H1 (cell line): ENCODE measurements at regions not wholly inside any gene's neighbourhood (a gene's known extent, or its start where the extent isn't known, plus 50 kb on each side); places are given as distances from the start of the nearest gene placed in this dataset.

Source experiments
- CTCF ChIA-PET: fragments of 300-600 bp; sonication (Branson Sonifier 250); formaldehyde crosslinking; loops from one replicate; lab custom pipeline; 2021; ENCODE audit not compliant: partially characterized antibody; lab: Charles Lee
- POLR2A ChIA-PET: fragments of 300-600 bp; sonication (Branson Sonifier 250); formaldehyde crosslinking; loops from one replicate; lab custom pipeline; 2021; ENCODE audit warnings: inconsistent platforms; ENCODE audit not compliant: partially characterized antibody; lab: Charles Lee
- DNase-seq, 2 experiments: peaks; one replicate each; pipeline versions ENCODE4 v3.0.0 to v3.0.0-alpha.2; 2010 to 2022; ENCODE audit warnings: low spot score in 2 of 2, low read depth in 1 of 2, mixed read lengths in 1 of 2
- FAIRE-seq: peaks from 2 replicates; lab custom pipeline; 2011; peaks lifted over from hg19 to GRCh38; lab: Jason Lieb, UNC
- H2AFZ ChIP-seq: 2 replicates; pipeline ENCODE4 v1.8.1; 2012; ENCODE audit warnings: low read length, inconsistent platforms
- H2AK5ac ChIP-seq: 2 replicates; pipeline ENCODE4 v1.6.1; 2013; ENCODE audit warnings: low read depth, low read length
- H2BK120ac ChIP-seq: replicated peaks from 2 replicates; pipeline ENCODE3; 2013; ENCODE audit warnings: low read depth, low read length, inconsistent platforms
- H2BK12ac ChIP-seq: 2 replicates; pipeline ENCODE4 v1.6.1; 2013; ENCODE audit warnings: low read depth, low read length
- H2BK15ac ChIP-seq: 2 replicates; pipeline ENCODE4 v1.6.1; 2013; ENCODE audit warnings: low read length
- H2BK20ac ChIP-seq: 2 replicates; pipeline ENCODE4 v1.6.1; 2013; ENCODE audit warnings: low read length
- H2BK5ac ChIP-seq: 2 replicates; pipeline ENCODE4 v1.6.1; 2013; ENCODE audit warnings: low read depth, low read length
- H3K14ac ChIP-seq: 2 replicates; pipeline ENCODE4 v1.6.1; 2013; ENCODE audit warnings: inconsistent platforms; ENCODE audit not compliant: insufficient read length
- H3K18ac ChIP-seq: 2 replicates; pipeline ENCODE4 v1.6.1; 2013; ENCODE audit warnings: low read length; ENCODE audit errors: extremely low read depth
- H3K23ac ChIP-seq: 2 replicates; pipeline ENCODE4 v1.6.1; 2013; ENCODE audit warnings: inconsistent platforms; ENCODE audit not compliant: insufficient read length
- H3K23me2 ChIP-seq: 2 replicates; pipeline ENCODE4 v1.6.1; 2013; ENCODE audit warnings: low read depth, low read length
- H3K27ac ChIP-seq: 2 replicates; pipeline ENCODE4 v1.6.1; 2011; ENCODE audit warnings: low read depth, low read length, inconsistent platforms
- H3K27me3 ChIP-seq, 4 experiments: replicated peaks in 1 of 4; 1 replicate in 1 of 4; 2 replicates in 3 of 4; pipeline versions ENCODE4 v1.6.1 to v1.8.1; 2011 to 2013; ENCODE audit warnings: low read length in 3 of 4, mild to moderate bottlenecking in 3 of 4, inconsistent platforms in 2 of 4, mixed read lengths in 2 of 4, moderate library complexity in 1 of 4; ENCODE audit not compliant: control insufficient read depth in 3 of 4, insufficient read depth in 3 of 4; ENCODE audit errors: extremely low read depth in 1 of 4
- H3K36me3 ChIP-seq, 4 experiments: 2 replicates each; pipeline versions ENCODE4 v1.6.1 to v1.8.1; 2011 to 2013; ENCODE audit warnings: mild to moderate bottlenecking in 4 of 4, low read length in 3 of 4, moderate library complexity in 2 of 4, control low read depth in 1 of 4, inconsistent platforms in 1 of 4; ENCODE audit not compliant: insufficient read depth in 4 of 4, control insufficient read depth in 2 of 4
- H3K4ac ChIP-seq: replicated peaks from 2 replicates; pipeline ENCODE3; 2013; ENCODE audit warnings: low read length, low read depth, mixed read lengths, inconsistent platforms; ENCODE audit not compliant: insufficient read length
- H3K4me1 ChIP-seq, 4 experiments: replicated peaks in 1 of 4; 1 replicate in 1 of 4; 2 replicates in 3 of 4; pipeline versions ENCODE4 v1.6.1 to v1.8.1; 2011 to 2013; ENCODE audit warnings: low read length in 3 of 4, inconsistent platforms in 2 of 4, mixed read lengths in 1 of 4; ENCODE audit not compliant: insufficient read depth in 4 of 4, control insufficient read depth in 3 of 4
- H3K4me2 ChIP-seq, 2 experiments: 2 replicates each; pipeline versions ENCODE4 v1.6.1 to v1.8.1; 2011 to 2013; ENCODE audit warnings: low read depth in 2 of 2, low read length in 2 of 2, control low read depth in 1 of 2, inconsistent platforms in 1 of 2, mild to moderate bottlenecking in 1 of 2; ENCODE audit not compliant: insufficient read depth in 1 of 2
- H3K4me3 ChIP-seq, 4 experiments: fragments of 200-600, 300-600 bp in 1 of 4; sonication (generic), shearing (Covaris generic), sonication (Bioruptor Twin) in 1 of 4; 2 replicates each; pipeline versions ENCODE4 v1.5.1 to v1.8.1; 2011 to 2016; ENCODE audit warnings: low read length in 4 of 4, low read depth in 3 of 4, control low read depth in 2 of 4, inconsistent platforms in 2 of 4, mild to moderate bottlenecking in 2 of 4, mixed read lengths in 1 of 4, moderate library complexity in 1 of 4; ENCODE audit not compliant: insufficient read depth in 2 of 4; ENCODE audit errors: extremely low read depth in 1 of 4
- H3K56ac ChIP-seq: replicated peaks from 2 replicates; pipeline ENCODE3; 2013; ENCODE audit warnings: low read depth, mild to moderate bottlenecking, mixed read lengths, low read length, inconsistent platforms; ENCODE audit not compliant: insufficient read length
- H3K79me1 ChIP-seq: 2 replicates; pipeline ENCODE4 v1.6.1; 2013; ENCODE audit warnings: low read depth, low read length, control low read depth
- H3K79me2 ChIP-seq, 2 experiments: 2 replicates each; pipeline versions ENCODE4 v1.6.1 to v1.8.1; 2012 to 2013; ENCODE audit warnings: low read length in 2 of 2, mild to moderate bottlenecking in 2 of 2, inconsistent platforms in 1 of 2; ENCODE audit not compliant: insufficient read depth in 2 of 2, control insufficient read depth in 1 of 2
- H3K9ac ChIP-seq, 4 experiments: replicated peaks in 1 of 4; 1 replicate in 1 of 4; 2 replicates in 3 of 4; pipeline versions ENCODE4 v1.6.1 to v1.8.1; 2011 to 2013; ENCODE audit warnings: low read depth in 3 of 4, low read length in 3 of 4, control low read depth in 2 of 4, mild to moderate bottlenecking in 2 of 4, moderate library complexity in 2 of 4, inconsistent platforms in 1 of 4; ENCODE audit errors: extremely low read depth in 1 of 4
- H3K9me3 ChIP-seq, 2 experiments: 2 replicates each; pipeline versions ENCODE4 v1.6.1 to v1.8.1; 2012 to 2013; ENCODE audit warnings: mild to moderate bottlenecking in 2 of 2, moderate library complexity in 2 of 2, control low read depth in 1 of 2, inconsistent platforms in 1 of 2, low read depth in 1 of 2, low read length in 1 of 2, mixed read lengths in 1 of 2; ENCODE audit not compliant: insufficient read depth in 2 of 2
- H4K20me1 ChIP-seq, 2 experiments: replicated peaks in 1 of 2; 2 replicates each; pipeline versions ENCODE3 to v1.8.1; 2011 to 2013; ENCODE audit warnings: inconsistent platforms in 2 of 2, low read length in 2 of 2, mild to moderate bottlenecking in 1 of 2; ENCODE audit not compliant: insufficient read depth in 2 of 2, control insufficient read depth in 1 of 2
- H4K5ac ChIP-seq: 2 replicates; pipeline ENCODE4 v1.6.1; 2013; ENCODE audit warnings: low read length, low read depth, mixed read lengths, inconsistent platforms; ENCODE audit not compliant: insufficient read length
- H4K8ac ChIP-seq: 2 replicates; pipeline ENCODE4 v1.8.0; 2013; ENCODE audit warnings: mild to moderate bottlenecking, moderate library complexity, low read length, inconsistent platforms; ENCODE audit not compliant: insufficient read depth; ENCODE audit errors: extremely low read depth
- H4K91ac ChIP-seq: replicated peaks from 2 replicates; pipeline ENCODE3; 2013; ENCODE audit warnings: low read length, mixed read lengths, inconsistent platforms; ENCODE audit not compliant: insufficient read length
- MAFK ChIP-seq: IDR thresholded peaks from 2 replicates; pipeline ENCODE4 v1.6.1; 2012; ENCODE audit warnings: low read depth, mild to moderate bottlenecking, improper control_type of control experiment, low read length
- SIX5 ChIP-seq: IDR thresholded peaks from 2 replicates; pipeline ENCODE4 v1.6.1; 2011; ENCODE audit warnings: mild to moderate bottlenecking, low read depth, low read length
- WGBS, 2 experiments: shearing (Covaris generic) in 1 of 2; methylation state at CpG; one replicate each; pipeline versions ENCODE4 v1.1.6 to v1.1.7; 2013 to 2015; ENCODE audit warnings: low lambda C conversion rate in 2 of 2, mixed read lengths in 2 of 2, inconsistent platforms in 1 of 2, low coverage in 1 of 2, missing lambda C conversion rate in 1 of 2; ENCODE audit not compliant: insufficient replicate concordance in 2 of 2, insufficient coverage in 1 of 2, insufficient read length in 1 of 2; ENCODE audit errors: extremely low coverage in 1 of 2, missing lambda C conversion rate in 1 of 2; 5-methylcytosine and 5-hydroxymethylcytosine counted together

- H2BK15ac ChIP-seq = no peak overlapping the region
- FAIRE-seq = no peak
- POLR2A ChIA-PET = no interaction called here
These were observed 99.9 kb downstream of the CHST1 start for GRCh38 chr11:45565446-45565988.

More at GRCh38 chr11:45565446-45565988, 99.9 kb downstream of the CHST1 start:
- CTCF ChIA-PET = no interaction called here
- DNase-seq = no peak
- no peak overlapping the region for H4K5ac ChIP-seq
- no peak overlapping the region for H2AFZ ChIP-seq
- H3K36me3 ChIP-seq = no peaks in the 10 kb centered on the region
- H3K9ac ChIP-seq = no peak overlapping the region
- H3K4me3 ChIP-seq = no peak overlapping the region
- H3K14ac ChIP-seq = no peak overlapping the region
- H3K4me2 ChIP-seq = no peak overlapping the region
- H2BK120ac ChIP-seq = no peak overlapping the region
- H4K20me1 ChIP-seq = peaks cover 0 to 2% of the 10 kb centered on the region in 2 experiments
- no peak overlapping the region for H2BK12ac ChIP-seq
- no peak overlapping the region for H4K91ac ChIP-seq
- TF ChIP-seq MAFK (no peak), SIX5 (no peak)
- H2AK5ac ChIP-seq = no peak overlapping the region
- no peak overlapping the region for H3K56ac ChIP-seq
- no peaks in the 10 kb centered on the region for H3K27me3 ChIP-seq
- H3K4me1 ChIP-seq = peaks cover 0 to 4% (median 2%) of the 10 kb centered on the region in 4 experiments; a peak in 4 of 7 replicates
- no peak overlapping the region for H3K4ac ChIP-seq
- H2BK20ac ChIP-seq = no peak overlapping the region
- 84% methylated on average over 4 of the region's 4 CpGs; no CpG with 5 or more reads in 1 of the 2 experiments for whole genome bisulfite sequencing, 2 experiments
- no peaks in the 10 kb centered on the region for H3K79me1 ChIP-seq
- no peak overlapping the region for H3K23ac ChIP-seq
- no peak overlapping the region for H4K8ac ChIP-seq
- H3K23me2 ChIP-seq = no peaks in the 10 kb centered on the region
- no peak overlapping the region for H3K27ac ChIP-seq
- H3K18ac ChIP-seq = no peak overlapping the region
- no peaks in the 10 kb centered on the region for H3K79me2 ChIP-seq
- no peaks in the 10 kb centered on the region for H3K9me3 ChIP-seq
- no peak overlapping the region for H2BK5ac ChIP-seq
